Astrocyte (in vitro differentiated cells and primary cell): ENCODE measurements at regions not wholly inside any gene's neighbourhood (a gene's known extent, or its start where the extent isn't known, plus 50 kb on each side); places are given as distances from the start of the nearest gene placed in this dataset.

Source experiments
- EZH2 ChIP-seq: IDR thresholded peaks from 2 replicates; pipeline ENCODE4 v1.6.1; 2012; ENCODE audit warnings: mild to moderate bottlenecking, low read length, inconsistent platforms; ENCODE audit not compliant: insufficient read depth
- TF ChIP-seq, protein P1 (sequence below): IDR thresholded peaks from 2 replicates; pipeline ENCODE4 v1.5.1; 2011; ENCODE audit warnings: low read depth, mild to moderate bottlenecking, inconsistent platforms, low read length, moderate library complexity; ENCODE audit not compliant: insufficient read depth

- TF ChIP-seq, protein P1, sequence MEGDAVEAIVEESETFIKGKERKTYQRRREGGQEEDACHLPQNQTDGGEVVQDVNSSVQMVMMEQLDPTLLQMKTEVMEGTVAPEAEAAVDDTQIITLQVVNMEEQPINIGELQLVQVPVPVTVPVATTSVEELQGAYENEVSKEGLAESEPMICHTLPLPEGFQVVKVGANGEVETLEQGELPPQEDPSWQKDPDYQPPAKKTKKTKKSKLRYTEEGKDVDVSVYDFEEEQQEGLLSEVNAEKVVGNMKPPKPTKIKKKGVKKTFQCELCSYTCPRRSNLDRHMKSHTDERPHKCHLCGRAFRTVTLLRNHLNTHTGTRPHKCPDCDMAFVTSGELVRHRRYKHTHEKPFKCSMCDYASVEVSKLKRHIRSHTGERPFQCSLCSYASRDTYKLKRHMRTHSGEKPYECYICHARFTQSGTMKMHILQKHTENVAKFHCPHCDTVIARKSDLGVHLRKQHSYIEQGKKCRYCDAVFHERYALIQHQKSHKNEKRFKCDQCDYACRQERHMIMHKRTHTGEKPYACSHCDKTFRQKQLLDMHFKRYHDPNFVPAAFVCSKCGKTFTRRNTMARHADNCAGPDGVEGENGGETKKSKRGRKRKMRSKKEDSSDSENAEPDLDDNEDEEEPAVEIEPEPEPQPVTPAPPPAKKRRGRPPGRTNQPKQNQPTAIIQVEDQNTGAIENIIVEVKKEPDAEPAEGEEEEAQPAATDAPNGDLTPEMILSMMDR, result no peak
- no peak for TF ChIP-seq EZH2
Observed at GRCh38 chr6:102799051-102799450, 1405.5 kb downstream of the GRIK2 start.
